Activated T-helper 2 cell treated with anti-CD3 and anti-CD28 coated beads, Interferon-gamma antibody, Interleukin-2, Interleukin-4, amounts not matched to agents 10 μg/mL and 5 μg/mL and 100 μg/mL, durations not matched to agents 14 hours and 24 hours and 36 hours (primary cell): ENCODE measurements at regions not wholly inside any gene's neighbourhood (a gene's known extent, or its start where the extent isn't known, plus 50 kb on each side); places are given as distances from the start of the nearest gene placed in this dataset.
"Not testable (repeated sequence)": the region's sequence is repeated elsewhere in the genome, so short reads cannot be mapped to it uniquely, and the experiment has no call there.

Experiments
- DNase-seq: peaks from one replicate; pipeline ENCODE4 v3.0.0; 2021; ENCODE audit warnings: low spot score
- H3K27ac Mint-ChIP-seq: one replicate; pipeline ENCODE4 v1.8.0; 2021; ENCODE audit warnings: mixed read lengths
- H3K27me3 Mint-ChIP-seq: one replicate; pipeline ENCODE4 v1.8.0; 2021; ENCODE audit warnings: low read depth, mixed read lengths
- H3K36me3 Mint-ChIP-seq: one replicate; pipeline ENCODE4 v1.8.0; 2021; ENCODE audit warnings: low read depth, mixed read lengths
- H3K4me1 Mint-ChIP-seq: one replicate; pipeline ENCODE4 v1.8.0; 2021; ENCODE audit warnings: low read depth, mixed read lengths
- H3K4me3 Mint-ChIP-seq: one replicate; pipeline ENCODE4 v1.8.0; 2021; ENCODE audit warnings: low read depth, mild to moderate bottlenecking, moderate library complexity, mixed read lengths
- H3K9me3 Mint-ChIP-seq: one replicate; pipeline ENCODE4 v1.8.0; 2021; ENCODE audit warnings: mixed read lengths
- intact Hi-C: fragments of 100-400 bp; cut with micrococcal nuclease; formaldehyde crosslinking; loops from one replicate; pipeline ENCODE4 v1.15.1; 2023

DNA sequence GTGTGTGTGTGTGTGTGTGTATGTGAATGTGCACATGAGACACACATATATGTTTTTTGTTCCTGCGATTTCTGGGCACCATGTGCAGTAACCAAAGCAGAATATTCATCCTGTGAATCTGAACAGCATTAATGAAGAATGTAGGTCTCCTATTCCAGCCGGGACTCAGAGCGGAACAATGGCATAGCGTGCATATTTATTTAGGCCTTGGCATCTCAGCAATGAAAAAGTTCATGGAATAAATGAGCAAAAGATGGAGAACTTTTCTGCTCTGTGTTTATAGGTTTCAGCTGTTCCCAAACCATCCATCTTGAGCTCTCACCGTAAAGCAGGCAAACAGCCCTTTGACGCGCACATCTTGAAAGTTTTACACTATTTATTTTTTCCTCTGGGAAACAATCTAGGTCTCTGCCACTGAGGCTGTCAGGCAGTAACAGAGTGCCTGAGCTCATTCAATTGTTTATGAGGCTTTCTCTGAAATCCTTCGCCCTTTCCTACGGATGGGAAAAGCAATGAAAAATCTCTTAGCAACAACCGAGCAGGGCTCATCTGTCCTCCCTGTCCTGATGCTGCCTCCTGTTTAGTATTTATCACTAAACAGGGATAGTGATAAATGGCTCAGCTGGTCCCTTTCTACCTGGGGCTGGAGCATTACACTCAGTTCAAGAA lies 65.9 kb upstream of the KCNK12 start:
- no peaks in the 10 kb centered on the region for H3K36me3 Mint-ChIP-seq
- H3K9me3 Mint-ChIP-seq = no peaks in the 10 kb centered on the region
- peaks cover 4% of the 10 kb centered on the region for H3K27me3 Mint-ChIP-seq
- no peak for DNase-seq
- H3K4me1 Mint-ChIP-seq = no peaks in the 10 kb centered on the region
- intact Hi-C loops = no loop called here
- H3K27ac Mint-ChIP-seq = no peak overlapping the region
- no peak overlapping the region for H3K4me3 Mint-ChIP-seq

- no peak overlapping the region for H3K27ac Mint-ChIP-seq
- peaks cover 2% of the 10 kb centered on the region for H3K27me3 Mint-ChIP-seq
- no peaks in the 10 kb centered on the region for H3K9me3 Mint-ChIP-seq
- intact Hi-C loops = no loop called here
- no peak overlapping the region for H3K4me3 Mint-ChIP-seq
- no peaks in the 10 kb centered on the region for H3K36me3 Mint-ChIP-seq
- no peak for DNase-seq
- H3K4me1 Mint-ChIP-seq = no peaks in the 10 kb centered on the region
Observed at GRCh38 chr2:47636176-47636575, 65.4 kb upstream of the KCNK12 start.

DNA sequence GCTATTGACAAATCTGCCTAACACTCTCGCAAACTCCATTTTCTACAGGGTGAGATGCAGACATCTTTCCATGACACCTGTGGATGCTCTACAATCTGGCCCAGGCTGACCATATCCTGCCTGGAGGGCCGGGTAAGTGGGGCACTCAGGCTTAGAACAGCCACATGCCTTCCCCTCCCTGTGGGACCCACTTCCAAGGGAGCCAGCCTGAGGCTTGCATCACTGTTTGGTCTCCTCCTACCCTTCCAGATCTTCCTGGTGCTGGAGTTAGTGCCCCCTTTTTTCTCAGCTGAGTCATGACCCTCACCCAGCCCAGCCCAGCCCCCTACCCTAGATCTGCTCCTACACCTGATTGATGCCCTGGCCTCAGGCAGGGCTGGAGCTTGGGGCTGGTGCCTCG lies 62.0 kb upstream of the KCNK12 start:
- Mint-ChIP-seq H3K9me3 (no peaks in the 10 kb centered on the region), H3K27ac (no peak overlapping the region)

GRCh38 chr2:47631792-47632398 lies 61.1 kb upstream of the KCNK12 start:
- no peaks in the 10 kb centered on the region for H3K36me3 Mint-ChIP-seq
- intact Hi-C loops = no loop called here
- H3K4me1 Mint-ChIP-seq = no peaks in the 10 kb centered on the region
- no peak overlapping the region for H3K4me3 Mint-ChIP-seq
- H3K9me3 Mint-ChIP-seq = no peaks in the 10 kb centered on the region
- H3K27ac Mint-ChIP-seq = no peak overlapping the region
- H3K27me3 Mint-ChIP-seq = no peaks in the 10 kb centered on the region
- DNase-seq = no peak

More for the DNA sequence above, 62.0 kb upstream of the KCNK12 start:
- Mint-ChIP-seq H3K4me1 (no peaks in the 10 kb centered on the region), H3K36me3 (no peaks in the 10 kb centered on the region), H3K27me3 (no peaks in the 10 kb centered on the region), H3K4me3 (no peak overlapping the region)
- no peak for DNase-seq
- intact Hi-C loops = no loop called here

DNA sequence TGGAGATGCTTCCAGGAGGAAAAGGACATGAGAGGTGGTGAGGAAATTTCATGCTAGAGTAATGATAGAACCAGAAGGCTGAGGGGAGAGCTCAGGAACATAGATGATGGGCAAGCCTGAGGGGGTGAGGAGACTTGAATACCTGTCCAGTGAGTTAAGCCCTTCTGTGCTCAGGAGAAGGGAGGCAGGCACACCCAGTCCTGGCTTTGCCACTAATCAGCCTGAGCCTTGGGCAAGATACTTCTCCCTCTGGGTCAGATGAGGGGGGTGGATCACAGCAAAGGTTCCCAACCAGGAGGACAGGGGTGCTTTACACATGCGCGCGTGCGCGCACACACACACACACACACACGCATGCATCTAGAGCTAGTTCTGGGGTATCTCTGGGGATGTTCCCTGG lies 60.5 kb upstream of the KCNK12 start:
- Mint-ChIP-seq H3K4me1 (no peaks in the 10 kb centered on the region), H3K4me3 (no peak overlapping the region), H3K36me3 (no peaks in the 10 kb centered on the region), H3K27me3 (no peaks in the 10 kb centered on the region), H3K9me3 (no peaks in the 10 kb centered on the region), H3K27ac (no peak overlapping the region)
- DNase-seq = no peak
- intact Hi-C loops = no loop called here

DNA sequence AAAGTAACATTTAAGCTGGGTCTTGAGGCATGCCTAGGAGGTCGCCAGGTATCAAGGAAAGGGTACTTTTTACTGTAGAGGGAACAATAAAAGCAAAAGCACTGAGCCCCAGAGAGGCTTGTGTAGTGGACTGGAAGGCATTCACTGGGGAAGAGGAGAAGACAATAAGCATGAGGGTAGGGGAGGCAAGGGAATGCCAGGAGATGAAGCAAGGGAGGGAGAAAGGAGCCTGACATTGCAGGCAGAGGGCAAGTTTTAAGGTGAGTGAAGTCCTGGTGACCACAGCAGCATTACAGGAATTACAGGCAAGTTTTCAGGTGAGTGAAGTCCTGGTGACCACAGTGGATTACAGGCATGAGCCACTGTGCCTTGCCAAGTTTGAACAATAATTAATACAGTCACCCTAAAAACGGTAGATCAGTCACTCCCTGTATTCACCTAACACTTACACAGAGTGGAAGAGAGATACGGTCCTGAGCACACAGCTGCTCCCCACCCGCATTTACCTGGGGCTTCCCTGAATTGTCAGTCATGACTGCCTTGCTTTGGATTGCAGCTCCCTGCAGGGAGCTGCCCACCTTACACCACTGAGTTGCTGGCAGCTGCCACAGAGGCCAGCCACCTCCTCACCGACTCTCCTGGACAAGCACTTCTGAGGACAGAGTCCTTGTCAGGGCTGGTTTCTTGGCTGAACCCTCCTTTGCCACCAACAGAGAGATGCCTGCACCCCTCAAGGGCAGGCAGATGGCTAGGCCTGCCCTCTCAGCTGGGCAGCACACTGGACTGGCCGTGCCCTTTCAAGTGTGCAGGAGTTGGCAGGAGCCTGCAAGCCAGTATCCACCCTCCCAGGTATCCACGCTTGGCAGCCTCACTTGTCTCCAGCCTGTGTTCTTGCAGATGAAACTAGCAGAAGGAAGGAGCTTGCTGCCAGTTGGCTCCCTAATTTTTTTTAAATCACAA lies 59.0 kb upstream of the KCNK12 start:
- Mint-ChIP-seq H3K4me1 (no peaks in the 10 kb centered on the region), H3K4me3 (no peak overlapping the region), H3K36me3 (no peaks in the 10 kb centered on the region), H3K27me3 (peaks cover 4% of the 10 kb centered on the region), H3K27ac (no peak overlapping the region), H3K9me3 (no peaks in the 10 kb centered on the region)
- intact Hi-C loops = no loop called here
- no peak for DNase-seq

GRCh38 chr2:47628904-47629303 lies 58.1 kb upstream of the KCNK12 start:
- H3K36me3 Mint-ChIP-seq = no peaks in the 10 kb centered on the region
- H3K27ac Mint-ChIP-seq = no peak overlapping the region
- H3K4me3 Mint-ChIP-seq = no peak overlapping the region
- intact Hi-C loops = no loop called here
- H3K27me3 Mint-ChIP-seq = peaks cover 8% of the 10 kb centered on the region
- no peak for DNase-seq
- H3K9me3 Mint-ChIP-seq = no peaks in the 10 kb centered on the region
- no peaks in the 10 kb centered on the region for H3K4me1 Mint-ChIP-seq

GRCh38 chr2:47626664-47627063 lies 55.9 kb upstream of the KCNK12 start:
- H3K36me3 Mint-ChIP-seq = no peaks in the 10 kb centered on the region
- no peaks in the 10 kb centered on the region for H3K4me1 Mint-ChIP-seq
- no peak for DNase-seq
- H3K9me3 Mint-ChIP-seq = no peaks in the 10 kb centered on the region
- H3K4me3 Mint-ChIP-seq = no peak overlapping the region
- H3K27me3 Mint-ChIP-seq = peaks cover 9% of the 10 kb centered on the region
- intact Hi-C loops = no loop called here
- H3K27ac Mint-ChIP-seq = no peak overlapping the region

DNA sequence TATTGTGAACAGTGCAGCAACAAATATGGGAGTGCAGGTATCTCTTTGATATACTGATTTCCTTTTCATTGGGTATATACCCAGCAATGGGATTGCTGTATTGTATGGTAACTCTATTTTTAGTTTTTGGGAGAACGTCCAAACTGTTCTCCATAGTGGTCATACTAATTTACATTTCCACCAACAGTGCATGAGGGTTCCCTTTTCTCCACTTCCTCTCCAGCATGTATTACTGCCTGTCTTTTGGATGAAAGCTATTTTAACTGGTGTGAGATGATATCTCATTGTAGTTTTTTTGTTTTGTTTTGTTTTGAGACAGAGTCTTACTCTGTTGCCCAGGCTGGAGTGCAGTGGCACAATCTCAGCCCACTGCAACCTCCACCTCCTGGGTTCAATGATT lies 52.4 kb upstream of the KCNK12 start:
- H3K27ac Mint-ChIP-seq, DNase-seq, H3K9me3 Mint-ChIP-seq, H3K27me3 Mint-ChIP-seq, intact Hi-C loops, H3K4me3 Mint-ChIP-seq, H3K4me1 Mint-ChIP-seq, H3K36me3 Mint-ChIP-seq: not testable (repeated sequence)

DNA sequence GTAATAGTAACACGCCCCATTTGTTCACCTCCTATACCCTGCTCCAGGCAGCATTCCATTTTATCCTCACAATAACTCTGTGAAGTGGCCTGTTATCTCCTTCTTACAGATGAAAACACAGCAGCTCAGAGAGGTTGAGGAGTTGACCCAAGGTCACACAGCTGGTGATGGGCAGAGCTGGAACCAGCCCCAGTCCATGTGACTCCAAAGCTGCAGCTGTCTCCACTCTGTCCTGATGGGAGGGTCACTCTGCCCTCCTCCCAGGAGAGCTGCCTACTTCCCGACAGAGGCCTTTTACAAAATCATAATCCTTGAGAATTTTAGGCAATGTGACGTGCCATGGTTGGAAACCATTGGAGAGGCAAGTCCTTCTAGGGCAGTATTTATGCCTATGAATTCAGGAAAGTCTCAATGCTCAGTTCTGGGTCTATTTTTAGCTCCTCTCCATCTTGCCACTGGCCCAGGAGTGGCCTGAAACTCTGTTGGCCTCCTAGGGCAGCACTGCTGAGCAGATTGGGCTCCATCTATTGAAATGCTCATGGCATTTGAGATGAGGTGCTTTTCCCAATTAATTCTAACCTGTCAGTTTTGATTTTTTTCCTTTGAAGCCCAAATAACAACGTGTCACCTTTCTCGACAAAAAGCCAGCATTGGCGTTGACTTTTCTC lies 50.1 kb upstream of the KCNK12 start:
- H3K9me3 Mint-ChIP-seq = no peaks in the 10 kb centered on the region
- H3K4me3 Mint-ChIP-seq = no peak overlapping the region
- DNase-seq = no peak
- intact Hi-C loops = no loop called here
- H3K27me3 Mint-ChIP-seq = peaks cover 9% of the 10 kb centered on the region
- no peaks in the 10 kb centered on the region for H3K36me3 Mint-ChIP-seq
- H3K4me1 Mint-ChIP-seq = no peaks in the 10 kb centered on the region
- no peak overlapping the region for H3K27ac Mint-ChIP-seq
